NCI-H2227 (cell line): ENCODE measurements at regions not wholly inside any gene's neighbourhood (a gene's known extent, or its start where the extent isn't known, plus 50 kb on each side); places are given as distances from the start of the nearest gene placed in this dataset.

Source experiments
- DNase-seq: peaks from one replicate; lab custom pipeline; 2025; ENCODE audit not compliant: unreplicated experiment; lab: John Stamatoyannopoulos, UW

DNA sequence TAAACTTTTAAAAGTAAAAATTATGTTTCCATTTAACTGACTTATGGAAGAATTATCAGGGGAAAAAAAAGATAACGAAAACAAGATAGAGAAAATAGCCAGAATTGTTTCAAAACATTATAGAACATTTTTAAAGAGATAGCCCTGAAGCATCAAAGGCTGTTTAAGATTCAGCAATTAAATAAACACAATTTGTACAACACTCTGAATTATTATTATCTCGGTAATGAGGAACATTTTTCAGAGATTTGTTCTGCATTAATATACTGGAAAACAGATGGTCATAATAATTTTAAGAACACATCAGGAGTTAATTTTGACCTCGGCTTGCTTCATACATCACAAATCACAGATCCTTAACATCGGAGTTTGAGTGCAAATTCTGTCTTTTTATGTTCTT is 643.8 kb downstream of the SORCS1 start:
- DNase-seq, result no peak

GRCh38 chr10:106519376-106520030 is 645.0 kb downstream of the SORCS1 start:
- DNase-seq, result no peak

DNA sequence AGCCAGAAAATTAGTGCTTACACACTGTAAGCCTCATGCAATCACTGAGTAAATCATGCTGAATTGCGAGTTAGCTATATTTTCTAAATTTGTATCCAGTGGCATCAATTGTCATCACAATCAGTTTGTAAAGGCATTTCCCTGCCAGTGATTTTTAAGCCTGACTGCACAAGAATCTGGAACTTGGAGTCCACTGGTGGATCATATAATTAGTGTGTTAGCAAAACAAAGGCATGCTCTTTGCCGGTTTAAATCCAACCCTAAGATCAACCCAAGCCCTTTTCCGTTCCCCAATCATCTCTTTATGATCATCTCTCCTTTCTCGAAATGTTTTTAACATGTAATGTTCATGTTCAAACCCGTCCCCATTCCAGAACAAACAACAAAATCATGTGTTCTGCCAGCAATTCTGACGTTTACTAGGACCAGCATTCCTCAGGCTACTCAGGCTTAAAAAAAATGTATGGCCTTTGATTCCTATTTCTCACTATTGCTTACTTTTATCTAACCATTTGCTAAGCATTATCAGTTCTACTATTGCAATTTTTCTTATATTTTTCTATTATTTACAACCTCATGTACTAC is 649.2 kb downstream of the SORCS1 start:
- DNase-seq, result no peak

GRCh38 chr10:106513352-106513771 is 651.1 kb downstream of the SORCS1 start:
- no peak for DNase-seq

DNA sequence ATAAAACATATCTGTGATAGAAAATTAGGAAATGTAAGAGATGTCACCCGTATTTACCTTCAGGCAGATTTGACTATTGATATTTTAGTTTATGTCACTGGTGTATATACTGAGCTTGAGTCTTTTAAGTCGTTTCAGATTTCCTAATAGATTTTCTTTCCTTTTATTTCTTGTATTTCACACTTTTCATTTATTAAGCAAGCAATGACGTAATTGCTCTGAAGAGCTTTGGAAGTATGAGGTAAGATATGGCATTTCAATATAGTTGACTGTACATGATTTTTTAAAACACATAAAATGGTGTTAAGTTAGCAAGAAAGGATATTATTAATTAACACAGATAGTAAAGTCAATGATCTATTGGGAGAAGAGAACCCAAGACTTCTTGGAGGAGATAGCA is 652.6 kb downstream of the SORCS1 start:
- DNase-seq, result no peak

DNA sequence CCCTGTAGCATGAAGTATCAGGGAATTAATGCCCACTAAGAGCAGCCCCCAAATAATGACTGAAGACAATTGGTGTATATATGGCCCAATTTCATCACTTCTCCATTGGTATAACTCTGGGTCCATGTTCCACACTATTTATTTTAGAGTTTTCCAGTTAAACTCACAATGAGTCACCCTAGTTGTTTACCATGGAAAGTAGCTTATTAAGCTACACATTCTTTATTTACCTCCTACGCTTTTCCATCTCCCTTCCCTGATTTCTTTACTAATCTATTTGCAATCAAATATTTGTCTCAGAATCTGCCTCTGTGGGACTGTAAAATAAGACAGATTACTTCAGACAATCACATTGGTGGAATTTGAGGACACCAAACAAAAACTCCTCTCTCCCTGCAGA is 655.6 kb downstream of the SORCS1 start:
- DNase-seq, result no peak

- no peak for DNase-seq
These were observed 657.8 kb downstream of the SORCS1 start for GRCh38 chr10:106506526-106507283.

DNA sequence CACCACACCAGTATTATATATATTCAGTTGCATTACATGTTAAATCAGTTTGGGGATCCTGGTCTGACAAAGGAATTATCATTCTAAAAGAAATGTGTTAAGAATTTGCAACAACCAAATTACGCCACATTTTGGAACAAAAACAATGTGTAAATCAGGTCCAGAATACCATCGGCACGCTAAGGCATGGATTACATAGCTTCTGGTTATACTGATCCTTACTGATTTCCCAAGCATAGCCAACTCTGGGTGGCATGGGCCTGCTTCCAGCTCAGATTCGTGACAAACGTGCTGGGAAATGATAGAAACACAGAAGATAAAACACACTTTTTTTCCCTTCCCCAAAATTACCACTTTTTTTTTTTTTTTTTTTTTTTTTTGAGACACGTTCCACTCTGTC is 660.0 kb downstream of the SORCS1 start:
- DNase-seq, result no peak

DNA sequence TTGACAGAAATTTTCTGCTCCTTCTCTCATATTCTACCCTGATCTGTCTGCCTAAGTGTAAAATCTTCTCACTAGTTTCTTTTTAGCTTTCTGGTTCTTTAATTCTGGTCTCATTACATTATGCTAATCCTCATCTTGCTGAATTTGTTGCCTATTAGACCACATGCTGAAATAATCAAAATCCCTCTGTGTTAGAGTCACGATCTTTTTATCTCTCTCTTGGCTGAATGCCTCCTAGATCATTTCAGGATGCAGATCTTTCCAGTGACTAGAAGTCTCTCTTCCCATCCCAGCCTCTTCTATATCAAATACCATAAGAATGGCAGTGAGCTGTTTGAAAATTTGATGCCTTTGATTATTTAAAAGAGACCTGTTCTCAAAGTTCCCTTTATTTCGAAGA is 661.9 kb downstream of the SORCS1 start:
- no peak for DNase-seq

DNA sequence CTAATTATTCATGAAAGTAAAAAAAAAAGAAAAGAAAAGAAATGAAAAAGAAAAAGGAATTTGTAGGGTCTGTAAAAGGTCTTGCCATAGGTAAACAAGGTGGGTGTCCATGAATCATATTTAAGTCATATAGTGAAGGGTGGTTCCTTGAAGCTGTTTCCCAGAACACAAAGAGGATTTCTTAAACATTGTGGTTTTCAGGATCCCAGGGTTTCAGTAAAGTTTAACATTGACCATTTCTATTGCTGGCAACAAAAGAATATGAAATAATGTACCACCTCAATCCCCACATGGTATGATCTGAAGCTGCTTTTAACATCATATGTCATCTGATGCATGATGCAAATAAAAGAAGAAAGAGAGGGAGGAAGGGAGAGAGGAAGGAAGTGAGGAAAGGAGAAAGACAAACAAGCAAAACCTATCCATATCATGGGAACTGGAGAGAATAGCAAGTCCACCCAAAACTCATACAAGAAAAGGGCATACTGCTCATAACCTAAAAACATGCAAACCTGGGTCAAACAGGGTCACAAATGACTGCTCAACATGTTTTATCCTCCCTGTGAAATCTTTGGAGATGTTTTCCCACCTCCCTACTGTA is 663.5 kb downstream of the SORCS1 start:
- DNase-seq, result no peak

DNA sequence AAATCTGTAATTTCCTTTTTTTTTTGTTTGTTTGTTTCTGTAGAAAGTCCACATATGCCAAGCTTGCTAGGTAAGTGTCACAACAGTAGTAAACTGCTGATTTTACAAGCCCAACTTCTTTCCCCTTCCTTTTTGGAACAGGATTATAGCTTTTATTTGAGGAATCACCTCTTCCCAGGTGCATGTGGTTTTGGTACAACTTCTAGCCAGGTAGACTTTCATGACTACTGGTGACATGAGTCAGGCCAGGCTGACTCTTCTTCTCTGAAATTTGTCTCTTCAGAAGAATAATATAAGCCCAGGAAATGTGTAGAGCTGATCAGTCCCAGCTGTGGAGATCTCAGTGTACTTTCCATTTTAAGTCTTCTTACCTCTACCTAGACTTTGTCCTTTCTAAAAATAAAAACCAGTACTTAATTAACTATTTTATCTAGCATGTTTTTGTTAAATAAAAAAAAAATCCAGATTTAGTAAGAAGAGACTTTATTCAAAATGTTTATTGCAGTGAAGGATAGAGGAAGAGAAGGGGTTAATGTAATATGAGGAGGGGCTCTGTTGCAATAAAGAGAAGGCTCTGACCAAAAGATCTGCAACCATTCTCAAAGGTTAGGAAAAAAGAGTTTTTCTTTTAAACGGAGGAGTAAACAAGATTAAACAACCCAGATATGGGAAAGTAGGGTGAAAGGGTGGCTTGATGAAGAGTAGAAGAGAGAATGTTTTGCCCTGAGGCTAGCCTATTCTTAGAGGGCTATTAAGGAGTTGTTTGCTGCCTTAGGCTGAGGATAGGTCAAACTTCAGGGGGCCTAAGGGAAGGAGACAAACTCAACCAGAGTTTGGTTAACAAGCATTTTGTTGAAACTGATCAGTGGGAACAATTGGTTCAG is 664.2 kb downstream of the SORCS1 start:
- DNase-seq, result no peak

GRCh38 chr10:106499448-106499847 is 665.1 kb downstream of the SORCS1 start:
- DNase-seq, result no peak

- no peak for DNase-seq
These were observed 665.8 kb downstream of the SORCS1 start for GRCh38 chr10:106498675-106499074.

DNA sequence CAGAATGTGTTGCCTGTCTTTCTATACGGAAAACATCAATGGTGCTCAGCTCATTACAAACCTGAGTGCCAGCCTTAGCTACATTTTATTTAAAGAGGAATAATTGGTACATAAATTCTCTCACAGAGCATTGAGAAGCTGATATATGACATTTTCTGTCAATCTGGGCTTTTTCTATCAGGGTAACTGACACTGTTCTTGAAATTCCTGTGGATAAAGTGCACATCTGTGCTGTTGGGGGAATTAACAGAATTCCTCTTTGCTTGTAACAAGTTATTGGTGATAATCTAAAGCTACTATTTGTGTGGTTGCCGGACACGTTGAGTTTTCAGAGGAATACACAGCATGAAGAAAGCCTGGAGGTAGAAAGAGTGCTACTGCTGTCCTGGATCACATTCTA is 668.6 kb downstream of the SORCS1 start:
- DNase-seq, result no peak

DNA sequence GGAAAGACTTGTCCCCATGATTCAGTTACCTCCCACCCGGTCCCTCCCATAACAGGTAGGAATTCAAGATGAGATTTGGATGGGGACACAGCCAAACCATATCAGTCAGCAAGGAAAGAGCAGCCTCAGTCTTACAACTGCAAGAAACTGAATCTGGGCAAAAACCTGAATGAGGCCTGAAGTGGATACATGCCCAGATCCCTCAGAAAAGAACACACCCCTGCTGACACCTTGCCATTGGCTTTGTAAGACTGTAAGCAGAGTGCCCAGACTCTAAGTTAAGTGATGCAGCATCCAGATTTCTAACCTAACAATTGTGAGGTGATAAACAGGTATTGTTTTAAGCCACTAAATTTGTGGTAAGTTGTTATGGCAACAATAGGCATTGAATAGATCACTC is 670.8 kb downstream of the SORCS1 start:
- DNase-seq, result no peak

DNA sequence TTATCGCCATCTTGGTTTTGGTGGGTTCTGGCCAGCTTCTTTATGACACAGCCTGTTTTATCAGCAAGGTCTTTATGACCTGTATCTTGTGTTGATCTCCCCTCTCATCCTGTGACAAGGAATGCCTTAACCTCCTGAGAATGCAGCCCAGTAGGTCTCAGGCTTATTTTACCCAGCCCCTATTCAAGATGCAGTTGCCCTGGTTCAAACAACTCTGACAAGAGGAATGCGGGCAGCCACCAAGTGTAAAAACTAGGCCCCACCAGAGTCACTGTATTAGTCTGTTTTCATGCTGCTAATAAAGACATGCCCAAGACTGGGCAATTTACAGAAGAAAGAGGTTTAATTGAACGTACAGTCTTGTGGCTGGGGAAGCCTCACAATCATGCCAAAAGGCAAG is 671.3 kb downstream of the SORCS1 start:
- no peak for DNase-seq

GRCh38 chr10:106487726-106488125 is 676.8 kb downstream of the SORCS1 start:
- DNase-seq, result no peak

DNA sequence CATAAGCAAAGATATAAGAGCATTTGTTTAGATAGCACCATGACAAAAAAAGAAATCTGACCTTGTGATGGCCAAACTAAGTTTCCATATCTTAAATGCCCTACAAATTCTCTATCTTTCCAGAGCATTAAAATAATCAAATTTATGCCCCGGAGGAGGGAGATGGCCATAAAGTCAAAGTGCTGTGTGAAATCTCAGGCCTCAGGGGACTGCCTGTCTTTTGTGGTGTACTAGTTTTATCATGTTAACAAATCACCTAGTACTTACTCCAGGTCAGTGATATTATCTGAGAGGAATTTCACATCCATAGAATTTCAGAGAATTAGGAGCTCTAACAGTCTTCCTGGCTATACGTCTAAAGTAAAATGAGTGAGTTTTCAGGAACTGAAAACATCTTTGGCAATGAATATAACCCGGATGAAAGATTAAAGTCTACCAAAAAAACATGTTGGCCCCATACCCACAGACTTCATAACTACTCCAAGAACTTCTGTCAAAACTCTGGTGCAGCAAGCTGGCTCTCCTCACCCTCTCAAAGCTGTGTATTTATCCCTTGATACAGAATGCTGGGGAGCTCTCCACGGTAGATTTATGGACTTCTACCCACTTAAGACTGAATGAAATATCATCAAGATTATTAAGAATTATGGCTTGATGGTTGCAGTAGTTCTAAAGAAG is 682.8 kb downstream of the SORCS1 start:
- DNase-seq, result no peak

GRCh38 chr10:106479636-106480035 is 684.9 kb downstream of the SORCS1 start:
- DNase-seq, result no peak

- DNase-seq, result no peak
These were observed 689.6 kb downstream of the SORCS1 start for GRCh38 chr10:106474876-106475275.
